Tibial artery (tissue), 4 donors: ENCODE measurements at regions not wholly inside any gene's neighbourhood (a gene's known extent, or its start where the extent isn't known, plus 50 kb on each side); places are given as distances from the start of the nearest gene placed in this dataset.

Experiments
- DNase-seq, 2 donors: peaks; one replicate each; pipeline ENCODE4 v3.0.0-alpha.2; 2019
- H3K27ac ChIP-seq, 2 donors: fragments of 200-600 bp; sonication (generic) in 1 of 2; 1 replicate in 1 of 2; 2 replicates in 1 of 2; pipeline ENCODE4 v1.5.1; 2018 to 2019; ENCODE audit warnings: mild to moderate bottlenecking in 1 of 2
- H3K27me3 ChIP-seq, 2 donors: fragments of 200-600 bp; sonication (generic) in 1 of 2; one replicate each; pipeline versions ENCODE4 v1.5.1 to v1.6.0; 2016 to 2019
- H3K36me3 ChIP-seq, 3 donors: fragments of 200-600 bp; sonication (generic) in 2 of 3; one replicate each; pipeline ENCODE4 v1.5.1; 2016 to 2019; ENCODE audit warnings: mild to moderate bottlenecking in 2 of 3
- H3K4me1 ChIP-seq, 4 donors: fragments of 200-600 bp; sonication (generic) in 2 of 4; 1 replicate in 3 of 4; 2 replicates in 1 of 4; pipeline ENCODE4 v1.5.1; 2016 to 2019
- H3K4me3 ChIP-seq, 2 donors: fragments of 200-600 bp; sonication (generic) in 1 of 2; 1 replicate in 1 of 2; 2 replicates in 1 of 2; pipeline ENCODE4 v1.5.1; 2018 to 2019; ENCODE audit warnings: mild to moderate bottlenecking in 2 of 2
- H3K9me3 ChIP-seq, 3 donors: fragments of 200-600 bp; sonication (generic) in 1 of 3; one replicate each; pipeline ENCODE4 v1.5.1; 2016 to 2019
- CTCF ChIP-seq, 2 experiments: fragments of 200-600 bp in 1 of 2; fragments of 450-650 bp in 1 of 2; IDR thresholded peaks; one replicate each; pipeline ENCODE4 v1.5.1; 2017 to 2019; ENCODE audit warnings: antibody characterized with exemption in 2 of 2, mild to moderate bottlenecking in 1 of 2, moderate library complexity in 1 of 2
- intact Hi-C: fragments of 100-400 bp; cut with DNase I; formaldehyde crosslinking; loops from one replicate; pipeline ENCODE4 v1.15.0; 2023; ENCODE audit warnings: low total_unique reads

- Histone ChIP-seq H3K27ac (no peak overlapping the region), H3K36me3 (no peaks in the 10 kb centered on the region), H3K27me3 (no peaks in the 10 kb centered on the region), H3K9me3 (no peaks in the 10 kb centered on the region), H3K4me3 (no peak overlapping the region), H3K4me1 (no peaks in the 10 kb centered on the region)
- TF ChIP-seq CTCF (IDR thresholded peaks at IDR 0.05): no peak
- intact Hi-C loops: no loop called here
- no peak for DNase-seq
Observed at GRCh38 chr12:83476695-83477690, 790.3 kb downstream of the TMTC2 start.

GRCh38 chr12:83476006-83476405, 789.3 kb downstream of the TMTC2 start:
- H3K27ac ChIP-seq: no peak overlapping the region
- intact Hi-C loops: no loop called here
- no peak overlapping the region for H3K4me3 ChIP-seq

GRCh38 chr12:83474369-83474768, 787.7 kb downstream of the TMTC2 start:
- intact Hi-C loops: no loop called here
- TF ChIP-seq CTCF (IDR thresholded peaks at IDR 0.05): no peak

More at GRCh38 chr12:83476006-83476405, 789.3 kb downstream of the TMTC2 start:
- no peak for TF ChIP-seq CTCF (IDR thresholded peaks at IDR 0.05)
- Histone ChIP-seq H3K27me3 (no peaks in the 10 kb centered on the region), H3K9me3 (no peaks in the 10 kb centered on the region), H3K36me3 (no peaks in the 10 kb centered on the region), H3K4me1 (no peaks in the 10 kb centered on the region)
- DNase-seq: no peak

GRCh38 chr12:83473408-83474095, 786.8 kb downstream of the TMTC2 start:
- Histone ChIP-seq H3K36me3 (no peaks in the 10 kb centered on the region), H3K4me1 (no peaks in the 10 kb centered on the region), H3K4me3 (no peak overlapping the region), H3K27ac (no peak overlapping the region), H3K9me3 (no peaks in the 10 kb centered on the region), H3K27me3 (no peaks in the 10 kb centered on the region)
- intact Hi-C loops: no loop called here
- TF ChIP-seq CTCF (IDR thresholded peaks at IDR 0.05): no peak
- no peak for DNase-seq

More at GRCh38 chr12:83474369-83474768, 787.7 kb downstream of the TMTC2 start:
- H3K27me3 ChIP-seq: no peaks in the 10 kb centered on the region
- no peak overlapping the region for H3K4me3 ChIP-seq
- no peaks in the 10 kb centered on the region for H3K36me3 ChIP-seq
- no peak overlapping the region for H3K27ac ChIP-seq
- DNase-seq: no peak
- H3K4me1 ChIP-seq: no peaks in the 10 kb centered on the region
- H3K9me3 ChIP-seq: no peaks in the 10 kb centered on the region

- H3K4me3 ChIP-seq: no peak overlapping the region
- no peak overlapping the region for H3K27ac ChIP-seq
- no peak for DNase-seq
- no peaks in the 10 kb centered on the region for H3K4me1 ChIP-seq
- intact Hi-C loops: no loop called here
- H3K9me3 ChIP-seq: no peaks in the 10 kb centered on the region
- no peaks in the 10 kb centered on the region for H3K27me3 ChIP-seq
- no peak for TF ChIP-seq CTCF (IDR thresholded peaks at IDR 0.05)
- no peaks in the 10 kb centered on the region for H3K36me3 ChIP-seq
Observed at GRCh38 chr12:83472772-83473171, 786.1 kb downstream of the TMTC2 start.
